GM08714 (cell line): ENCODE measurements at regions not wholly inside any gene's neighbourhood (a gene's known extent, or its start where the extent isn't known, plus 50 kb on each side); places are given as distances from the start of the nearest gene placed in this dataset.
"Not testable (repeated sequence)": the region's sequence is repeated elsewhere in the genome, so short reads cannot be mapped to it uniquely, and the experiment has no call there.

Experiments
- H3K4me3 ChIP-seq: fragments of 200-500 bp; sonication (Bioruptor generic); 2 replicates; pipeline ENCODE4 v1.5.1; 2014; ENCODE audit warnings: mild to moderate bottlenecking, low read length, inconsistent platforms
- ZNF274 ChIP-seq: IDR thresholded peaks from 2 replicates; pipeline ENCODE4 v1.6.1; 2012; ENCODE audit warnings: mild to moderate bottlenecking, low read depth, low read length

DNA sequence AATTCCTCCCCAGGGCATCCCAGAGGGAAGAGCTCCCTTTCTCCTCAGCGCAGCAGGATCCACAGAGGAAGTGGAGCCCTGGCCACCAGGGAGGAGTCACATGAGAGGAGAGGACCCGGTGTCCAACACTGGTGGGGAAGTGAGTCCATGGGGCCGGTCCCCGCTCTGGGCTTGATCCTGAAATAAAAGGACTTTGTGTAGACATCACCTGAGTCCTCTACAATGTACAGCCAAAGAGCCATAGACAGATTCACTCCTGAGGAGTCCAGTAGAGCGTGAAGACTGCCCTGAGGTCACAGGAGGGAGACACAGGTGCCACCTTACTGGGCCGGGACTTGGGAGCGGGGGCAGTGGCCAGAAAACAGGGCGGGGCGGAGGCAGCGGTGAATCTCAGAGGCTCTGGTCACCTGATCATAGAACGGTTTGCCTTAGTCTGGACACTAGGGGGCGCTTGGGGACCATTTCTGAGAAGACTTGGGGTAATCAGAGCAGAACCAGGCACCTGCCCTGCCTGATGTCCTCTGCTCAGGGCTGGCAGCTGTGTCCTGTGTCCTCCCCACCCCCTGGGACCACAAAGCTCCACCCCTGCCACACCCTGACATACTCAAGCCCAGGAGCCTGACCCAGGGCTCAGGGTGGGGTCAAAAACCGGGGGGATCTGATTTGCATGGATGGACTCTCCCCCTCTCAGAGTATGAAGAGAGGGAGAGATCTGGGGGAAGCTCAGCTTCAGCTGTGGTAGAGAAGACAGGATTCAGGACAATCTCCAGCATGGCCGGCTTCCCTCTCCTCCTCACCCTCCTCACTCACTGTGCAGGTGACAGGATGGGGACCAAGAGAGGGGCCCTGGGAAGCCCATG lies 112.7 kb downstream of the VPREB1 start:
- no peak overlapping the region for H3K4me3 ChIP-seq
- TF ChIP-seq ZNF274 = no peak

DNA sequence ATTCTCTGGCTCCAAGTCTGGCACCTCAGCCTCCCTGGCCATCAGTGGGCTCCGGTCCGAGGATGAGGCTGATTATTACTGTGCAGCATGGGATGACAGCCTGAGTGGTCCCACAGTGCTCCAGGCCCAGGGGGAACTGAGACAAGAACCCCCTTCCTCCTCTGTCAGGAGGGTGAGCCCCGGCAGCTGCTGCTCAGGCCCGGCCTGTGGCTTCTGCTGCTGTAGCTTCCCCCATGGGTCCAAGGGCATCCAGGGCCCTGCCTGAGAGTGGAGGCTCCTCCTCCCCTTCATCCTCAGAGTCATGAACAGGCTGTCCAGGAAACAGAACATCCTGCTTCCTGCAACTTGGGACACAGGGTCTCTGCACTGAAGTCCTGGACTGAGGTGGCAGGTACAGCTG lies 113.6 kb downstream of the VPREB1 start:
- no peak for TF ChIP-seq ZNF274
- H3K4me3 ChIP-seq = no peak overlapping the region

DNA sequence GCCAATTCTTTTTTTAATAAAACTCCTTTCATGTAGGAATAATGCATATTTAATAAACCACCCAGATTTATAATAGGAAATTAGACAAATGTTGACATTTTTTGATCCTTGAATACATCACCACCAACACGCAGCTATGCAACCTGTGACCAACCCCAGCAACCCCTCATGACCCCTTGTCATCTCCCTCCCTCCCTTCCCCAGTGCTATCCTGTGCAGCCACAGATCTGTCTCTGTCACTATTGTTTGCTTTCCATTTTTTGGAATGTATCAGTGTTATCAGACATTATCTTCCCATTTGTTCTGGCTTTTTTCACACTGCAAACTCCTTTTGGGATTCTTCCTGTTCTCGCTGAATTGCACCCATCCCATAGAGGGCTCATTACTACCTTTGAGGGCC lies 114.1 kb downstream of the VPREB1 start:
- TF ChIP-seq ZNF274 = no peak
- H3K4me3 ChIP-seq = no peak overlapping the region

DNA sequence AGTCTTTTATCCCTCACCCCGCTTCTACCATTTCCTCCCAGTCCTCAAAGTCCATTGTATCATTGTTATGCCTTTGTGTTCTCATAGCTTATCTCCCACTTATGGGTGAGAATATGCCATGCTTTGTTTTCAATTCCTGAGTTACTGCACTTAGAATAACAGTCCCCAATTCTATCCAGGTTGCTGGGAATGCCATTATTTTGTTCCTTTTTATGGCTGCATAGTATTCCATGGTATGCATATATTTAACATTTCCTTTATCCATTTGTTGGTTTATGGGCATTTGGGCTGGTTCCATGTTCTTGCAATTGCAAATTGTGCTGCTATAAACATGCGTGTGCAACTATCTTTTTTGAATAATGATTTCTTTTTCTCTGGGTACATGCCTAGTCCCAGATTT lies 114.9 kb downstream of the VPREB1 start:
- no peak overlapping the region for H3K4me3 ChIP-seq
- TF ChIP-seq ZNF274 = no peak

DNA sequence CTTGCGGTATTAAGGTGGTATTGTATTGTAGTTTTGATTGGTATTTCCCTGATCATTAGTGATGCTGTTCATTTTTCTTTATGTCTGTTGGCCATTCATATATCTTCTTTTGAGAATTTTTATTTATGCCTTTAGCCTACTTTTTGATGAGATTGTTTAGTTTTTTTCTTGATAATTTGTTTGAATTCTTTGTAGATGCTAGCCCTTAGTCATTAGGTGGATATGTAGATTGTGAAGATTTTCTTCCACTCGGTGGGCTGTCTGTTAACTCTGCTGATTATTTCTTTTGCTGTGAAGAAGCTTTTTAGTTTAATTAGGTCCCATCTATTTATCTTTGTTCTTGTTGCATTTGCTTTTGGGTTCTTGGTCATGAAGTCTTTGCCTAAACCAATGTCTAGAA lies 115.4 kb downstream of the VPREB1 start:
- H3K4me3 ChIP-seq = no peak overlapping the region

DNA sequence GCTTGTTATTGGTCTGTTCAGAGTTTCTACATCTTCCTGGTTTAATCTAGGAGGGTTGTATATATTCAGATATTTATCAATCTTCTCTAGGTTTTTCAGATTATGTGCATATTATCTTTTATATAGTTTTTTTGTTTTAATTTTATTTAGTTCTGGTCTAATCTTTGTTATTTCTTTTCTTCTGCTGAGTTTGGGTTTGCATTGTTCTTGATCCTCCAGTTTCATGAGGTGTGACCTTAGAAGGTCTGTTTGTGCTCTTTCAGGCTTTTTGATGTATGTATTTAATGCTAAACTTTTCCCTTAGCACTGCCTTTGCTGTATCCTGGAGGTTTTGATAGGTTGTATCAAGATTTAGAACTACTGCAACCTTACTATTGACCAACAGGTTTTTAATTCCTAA lies 117.7 kb downstream of the VPREB1 start:
- no peak overlapping the region for H3K4me3 ChIP-seq

More for the DNA sequence above, 115.4 kb downstream of the VPREB1 start:
- TF ChIP-seq ZNF274 = no peak

DNA sequence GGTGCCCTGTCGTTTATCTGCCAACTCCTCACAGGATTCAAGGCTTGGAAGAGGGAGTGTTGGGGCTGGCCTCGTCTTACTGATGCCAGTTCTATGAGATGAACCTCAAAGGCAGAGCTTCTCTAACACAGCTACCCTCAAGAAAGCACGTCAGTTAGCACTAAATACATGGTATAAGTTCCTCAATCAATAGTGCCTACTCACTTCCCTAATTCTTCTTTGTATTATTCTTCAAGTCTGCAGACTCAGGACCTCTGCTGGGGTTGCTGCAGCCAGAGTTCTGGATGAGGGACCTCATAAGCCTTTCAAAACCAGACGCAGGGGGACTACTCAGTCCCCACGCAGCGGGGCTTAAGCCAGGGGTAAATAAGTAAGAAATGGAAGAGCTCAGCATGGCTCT lies 118.3 kb downstream of the VPREB1 start:
- TF ChIP-seq ZNF274 = no peak

More for the DNA sequence above, 117.7 kb downstream of the VPREB1 start:
- TF ChIP-seq ZNF274 = no peak

DNA sequence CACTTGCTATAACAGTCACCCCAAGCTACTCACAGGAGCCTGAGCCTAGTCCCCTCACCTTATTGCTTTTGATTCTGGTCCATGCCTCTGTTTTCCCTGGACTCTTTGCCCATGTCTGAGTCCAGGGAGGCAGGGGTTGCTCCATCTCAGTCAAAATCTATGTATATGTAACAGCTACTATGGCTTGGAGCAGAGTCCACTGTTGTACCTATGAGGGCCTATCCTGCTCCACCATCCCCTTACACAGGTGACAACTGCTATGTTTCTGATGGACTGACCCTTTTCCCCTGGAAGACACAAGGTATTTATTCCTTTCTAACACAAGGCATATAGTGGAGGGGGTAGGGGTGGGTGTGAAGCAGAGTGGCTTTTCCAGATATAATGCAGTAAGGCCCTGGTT lies 119.6 kb downstream of the VPREB1 start:
- no peak overlapping the region for H3K4me3 ChIP-seq
- TF ChIP-seq ZNF274 = no peak

More for the DNA sequence above, 118.3 kb downstream of the VPREB1 start:
- no peak overlapping the region for H3K4me3 ChIP-seq

DNA sequence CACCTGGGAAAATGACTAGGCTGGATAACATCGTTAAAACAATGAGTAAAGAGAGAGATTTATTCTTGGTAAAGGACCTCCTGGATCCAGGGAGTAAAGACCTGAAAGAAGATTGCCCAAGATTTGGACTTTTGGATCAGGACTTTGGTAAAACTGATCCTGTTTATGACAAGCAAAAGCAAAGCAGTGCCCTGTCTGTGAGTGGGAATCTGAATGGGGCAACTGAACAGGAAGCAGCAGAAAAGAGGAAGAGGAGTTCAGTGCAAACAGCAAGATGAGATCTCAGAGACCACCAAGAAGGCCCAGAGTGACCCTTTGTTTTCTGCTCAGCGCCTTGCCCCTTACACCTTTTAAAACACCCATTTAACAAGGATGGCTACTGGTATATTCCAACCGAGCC lies 122.0 kb downstream of the VPREB1 start:
- no peak for TF ChIP-seq ZNF274
- no peak overlapping the region for H3K4me3 ChIP-seq

DNA sequence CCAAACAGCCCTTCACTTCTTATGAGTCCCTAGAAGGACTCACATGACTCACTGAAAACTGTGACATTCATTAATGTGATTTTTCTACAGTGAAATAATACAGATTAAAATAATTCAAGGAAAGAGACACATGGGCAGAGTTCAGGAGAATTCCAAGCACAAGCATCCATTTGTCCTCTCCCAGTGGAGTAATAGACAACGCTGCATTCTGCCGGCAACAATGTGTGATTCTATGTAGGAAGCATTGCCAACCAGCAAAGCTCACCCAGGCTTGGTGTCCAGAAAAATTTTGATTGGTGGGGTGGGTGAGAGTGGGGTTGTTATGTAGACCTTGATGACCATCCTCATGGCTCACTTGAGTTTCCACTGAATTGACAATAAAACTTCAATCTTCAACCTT lies 123.9 kb downstream of the VPREB1 start:
- H3K4me3 ChIP-seq = no peak overlapping the region
- no peak for TF ChIP-seq ZNF274

DNA sequence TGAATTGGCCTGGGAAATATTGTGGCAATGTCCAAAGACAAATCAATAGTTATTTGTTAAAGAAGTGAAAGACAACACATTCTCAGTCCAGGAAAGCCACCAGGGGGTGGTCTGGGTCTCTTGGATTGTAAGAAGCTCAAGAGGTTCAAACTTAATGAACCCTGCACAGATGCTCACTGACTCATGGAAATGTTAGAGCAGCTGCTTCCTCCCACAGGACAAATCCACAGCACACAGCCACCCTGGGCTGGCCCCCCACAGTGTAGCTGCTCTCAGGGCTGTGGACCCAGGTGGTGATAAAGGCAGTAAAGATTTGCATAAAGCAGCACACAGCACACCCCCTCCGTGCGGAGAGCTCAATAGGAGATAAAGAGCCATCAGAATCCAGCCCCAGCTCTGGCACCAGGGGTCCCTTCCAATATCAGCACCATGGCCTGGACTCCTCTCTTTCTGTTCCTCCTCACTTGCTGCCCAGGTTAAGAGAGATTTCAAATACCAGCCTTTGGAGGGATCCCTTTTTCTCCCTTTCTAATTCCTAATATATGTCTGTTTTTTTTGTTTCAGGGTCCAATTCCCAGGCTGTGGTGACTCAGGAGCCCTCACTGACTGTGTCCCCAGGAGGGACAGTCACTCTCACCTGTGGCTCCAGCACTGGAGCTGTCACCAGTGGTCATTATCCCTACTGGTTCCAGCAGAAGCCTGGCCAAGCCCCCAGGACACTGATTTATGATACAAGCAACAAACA lies 124.8 kb downstream of the VPREB1 start:
- H3K4me3 ChIP-seq = not testable (repeated sequence)

DNA sequence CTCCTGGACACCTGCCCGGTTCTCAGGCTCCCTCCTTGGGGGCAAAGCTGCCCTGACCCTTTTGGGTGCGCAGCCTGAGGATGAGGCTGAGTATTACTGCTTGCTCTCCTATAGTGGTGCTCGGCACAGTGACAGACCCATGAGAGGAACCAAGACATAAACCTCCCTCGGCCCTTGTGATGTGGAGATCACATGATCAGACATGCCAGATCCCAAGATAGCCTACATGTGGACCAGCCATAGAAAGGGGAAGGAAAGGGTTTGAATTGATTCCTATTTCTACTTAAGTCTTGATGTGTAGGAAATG lies 125.3 kb downstream of the VPREB1 start:
- no peak for TF ChIP-seq ZNF274
- no peak overlapping the region for H3K4me3 ChIP-seq

DNA sequence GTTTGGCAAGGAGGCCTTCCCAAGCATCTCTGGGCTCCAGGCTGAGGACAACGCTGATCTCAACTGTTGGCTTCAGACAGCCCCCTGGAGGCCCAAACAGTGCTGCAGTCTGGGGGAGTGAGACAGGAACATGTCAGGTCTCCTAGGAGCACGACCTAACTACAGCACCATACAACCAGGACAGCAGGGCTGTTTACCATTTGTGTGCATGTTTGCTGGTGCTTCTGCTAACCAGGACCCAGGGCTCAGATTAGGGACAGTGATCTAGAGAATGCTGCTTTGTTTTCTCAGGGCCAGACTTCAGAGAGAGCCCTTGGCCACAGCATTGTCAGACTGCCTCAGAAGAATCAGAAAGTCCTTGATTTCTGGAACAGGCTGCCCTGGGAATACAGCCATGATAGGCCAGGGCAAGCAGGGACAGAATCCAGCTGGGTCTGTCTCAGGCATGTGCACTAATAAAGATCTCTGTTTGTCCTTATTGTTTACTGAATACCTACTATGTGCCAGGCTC lies 126.5 kb downstream of the VPREB1 start:
- no peak for TF ChIP-seq ZNF274
- H3K4me3 ChIP-seq = no peak overlapping the region

DNA sequence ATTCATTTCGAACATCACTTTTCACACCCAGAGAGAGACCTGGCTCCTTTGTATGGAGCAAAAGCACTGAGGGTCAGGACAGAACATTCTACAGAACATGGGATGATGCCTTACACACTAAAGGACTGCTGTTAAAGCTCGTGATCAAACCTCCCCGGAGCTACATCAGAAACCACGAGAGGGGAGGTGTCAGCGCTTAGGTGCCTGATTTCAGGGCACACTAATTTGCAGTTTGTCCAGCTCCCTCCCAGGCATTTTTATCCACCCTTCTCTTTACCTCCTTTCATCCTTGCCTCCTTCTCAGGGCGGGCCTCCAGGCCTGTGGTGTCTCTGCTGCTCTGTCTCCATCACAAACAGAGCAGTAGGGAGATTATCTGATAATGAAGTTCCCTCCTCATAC lies 127.5 kb downstream of the VPREB1 start:
- no peak for TF ChIP-seq ZNF274
- H3K4me3 ChIP-seq = no peak overlapping the region

DNA sequence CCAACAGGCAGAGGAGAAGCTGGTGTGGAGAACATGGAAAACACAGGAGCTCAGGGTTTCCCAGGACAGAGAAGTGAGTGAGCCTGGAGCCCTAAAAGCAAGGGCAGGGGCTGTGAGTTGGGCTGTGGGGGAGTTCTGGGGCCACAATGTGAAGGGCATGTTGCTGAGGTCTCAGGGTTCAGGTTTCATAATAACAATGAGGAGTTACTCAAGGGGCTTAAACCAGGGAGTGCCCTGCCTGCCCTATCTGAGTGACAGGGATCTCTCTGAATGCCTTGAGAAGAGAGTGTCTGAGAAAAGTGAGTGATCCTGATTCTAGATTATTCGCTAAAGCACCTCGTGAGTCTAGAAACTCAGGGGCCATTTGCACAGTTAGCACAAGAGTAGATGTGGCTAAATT lies 129.6 kb downstream of the VPREB1 start:
- no peak overlapping the region for H3K4me3 ChIP-seq
- no peak for TF ChIP-seq ZNF274
